ENCODE measurements at regions not wholly inside any gene's neighbourhood (a gene's known extent, or its start where the extent isn't known, plus 50 kb on each side); places are given as distances from the start of the nearest gene placed in this dataset.

GRCh38 chr6:169934699-169935347 lies 183.4 kb downstream of the ERMARD start:
- no peak overlapping the region for H2BK12ac ChIP-seq (ENCODE audit: low read depth, low read length)
- TF ChIP-seq KDM5A (IDR thresholded peaks at IDR 0.05; ENCODE audit: low read length) (no peak), BACH1 (IDR thresholded peaks at IDR 0.05; ENCODE audit: low read length) (no peak), POLR2AphosphoS5 (IDR thresholded peaks at IDR 0.05; ENCODE audit: low read depth, low read length) (no peak), SP1 (IDR thresholded peaks at IDR 0.05; ENCODE audit: low read depth, low read length) (no peak), CHD2 (IDR thresholded peaks at IDR 0.05; ENCODE audit: low read length) (no peak), EZH2 (IDR thresholded peaks at IDR 0.05; ENCODE audit: low read depth, low read length, severe bottlenecking) (no peak), JUND (IDR thresholded peaks at IDR 0.05; ENCODE audit: low read length) (no peak)
- no peak overlapping the region for H3K23ac ChIP-seq (ENCODE audit: insufficient read length)
- no peak overlapping the region for H2AK5ac ChIP-seq (ENCODE audit: low read depth, low read length)
- no peak overlapping the region for H3K9ac ChIP-seq (replicated peaks in 1 of 4; ENCODE audit: extremely low read depth in 1 of 4, low read depth in 3 of 4, low read length in 3 of 4)
- no peak overlapping the region for H3K27ac ChIP-seq (ENCODE audit: low read depth, low read length)
- H4K5ac ChIP-seq (ENCODE audit: insufficient read length, low read depth, low read length), result no peak overlapping the region
- no peak overlapping the region for H2BK20ac ChIP-seq (ENCODE audit: low read length)
- 94% methylated on average over 22 of the region's 22 CpGs; no CpG with 5 or more reads in 1 of the 2 experiments for WGBS, 2 experiments (ENCODE audit: extremely low coverage in 1 of 2, insufficient coverage in 1 of 2, insufficient read length in 1 of 2, insufficient replicate concordance in 2 of 2, low coverage in 1 of 2, low lambda C conversion rate in 2 of 2, missing lambda C conversion rate in 1 of 2)
- H2BK120ac ChIP-seq (replicated peaks; ENCODE audit: low read depth, low read length), result no peak overlapping the region
- H2AFZ ChIP-seq (ENCODE audit: low read length), result no peak overlapping the region
- H3K79me2 ChIP-seq (ENCODE audit: control insufficient read depth in 1 of 2, insufficient read depth in 2 of 2, low read length in 2 of 2), result no peaks in the 10 kb centered on the region
- H3K18ac ChIP-seq (ENCODE audit: extremely low read depth, low read length), result no peak overlapping the region
- DNase-seq (ENCODE audit: low read depth in 1 of 2, low spot score in 2 of 2) (no peak), FAIRE-seq (no peak)
- H4K8ac ChIP-seq (ENCODE audit: extremely low read depth, insufficient read depth, low read length), result no peak overlapping the region
- H3K56ac ChIP-seq (replicated peaks; ENCODE audit: insufficient read length, low read depth, low read length), result no peak overlapping the region
- H4K91ac ChIP-seq (replicated peaks; ENCODE audit: insufficient read length, low read length), result no peak overlapping the region
- no peak overlapping the region for H2BK5ac ChIP-seq (ENCODE audit: low read depth, low read length)
- ChIA-PET POLR2A (ENCODE audit: partially characterized antibody) (no interaction called here), CTCF (ENCODE audit: partially characterized antibody) (interaction anchor here (1.6 to 2.6 kb wide), 2 partner anchors 103 to 158 kb away, joined by 3 to 7 read pairs; no protein-coding TSS in a partner anchor)
- H3K4me2 ChIP-seq (ENCODE audit: insufficient read depth in 1 of 2, low read depth in 2 of 2, low read length in 2 of 2), result no peak overlapping the region
- no peaks in the 10 kb centered on the region for H3K36me3 ChIP-seq (ENCODE audit: control insufficient read depth in 2 of 4, insufficient read depth in 4 of 4, low read length in 3 of 4)
- H3K4me1 ChIP-seq (replicated peaks in 1 of 4; ENCODE audit: control insufficient read depth in 3 of 4, insufficient read depth in 4 of 4, low read length in 3 of 4), result peaks cover 0 to 21% (median 12%) of the 10 kb centered on the region in 4 experiments; a peak in 6 of 7 replicates
- H3K14ac ChIP-seq (ENCODE audit: insufficient read length), result no peak overlapping the region
- no peaks in the 10 kb centered on the region for H3K79me1 ChIP-seq (ENCODE audit: low read depth, low read length)
- no peak overlapping the region for H3K4ac ChIP-seq (replicated peaks; ENCODE audit: insufficient read length, low read depth, low read length)
- no peaks in the 10 kb centered on the region for H3K9me3 ChIP-seq (ENCODE audit: insufficient read depth in 2 of 2, low read depth in 1 of 2, low read length in 1 of 2)
- no peak overlapping the region for H3K4me3 ChIP-seq (ENCODE audit: extremely low read depth in 1 of 4, insufficient read depth in 2 of 4, low read depth in 3 of 4, low read length in 4 of 4)
- no peaks in the 10 kb centered on the region for H4K20me1 ChIP-seq (replicated peaks in 1 of 2; ENCODE audit: control insufficient read depth in 1 of 2, insufficient read depth in 2 of 2, low read length in 2 of 2)
- no peak overlapping the region for H2BK15ac ChIP-seq (ENCODE audit: low read length)
- peaks cover 0 to 40% (median 11%) of the 10 kb centered on the region in 4 experiments; a peak in 6 of 7 replicates for H3K27me3 ChIP-seq (replicated peaks in 1 of 4; ENCODE audit: control insufficient read depth in 3 of 4, extremely low read depth in 1 of 4, insufficient read depth in 3 of 4, low read length in 3 of 4)
- H3K23me2 ChIP-seq (ENCODE audit: low read depth, low read length), result no peaks in the 10 kb centered on the region

Data from H1 (cell line).